Liver (tissue), 3 donors: ENCODE measurements at regions not wholly inside any gene's neighbourhood (a gene's known extent, or its start where the extent isn't known, plus 50 kb on each side); places are given as distances from the start of the nearest gene placed in this dataset.

Experiments
- NR2F2 ChIP-seq: IDR thresholded peaks from 2 replicates; pipeline ENCODE4 v1.6.1; 2016; ENCODE audit warnings: antibody characterized with exemption
- TF ChIP-seq, protein P1 (sequence below): fragments of 150-350 bp; IDR thresholded peaks from 2 replicates; pipeline ENCODE4 v1.5.1; 2017; ENCODE audit warnings: improper control_type of control experiment, low read depth, low read length; ENCODE audit not compliant: missing input control
- TF ChIP-seq, protein P2 (sequence below): IDR thresholded peaks from 2 replicates; pipeline ENCODE4 v1.6.1; 2016; ENCODE audit warnings: antibody characterized with exemption
- donor health status: healthy.
- donor health status: healthy.

GRCh38 chr16:85498607-85499006, 114.5 kb upstream of the GSE1 start:
- TF ChIP-seq, protein P1, sequence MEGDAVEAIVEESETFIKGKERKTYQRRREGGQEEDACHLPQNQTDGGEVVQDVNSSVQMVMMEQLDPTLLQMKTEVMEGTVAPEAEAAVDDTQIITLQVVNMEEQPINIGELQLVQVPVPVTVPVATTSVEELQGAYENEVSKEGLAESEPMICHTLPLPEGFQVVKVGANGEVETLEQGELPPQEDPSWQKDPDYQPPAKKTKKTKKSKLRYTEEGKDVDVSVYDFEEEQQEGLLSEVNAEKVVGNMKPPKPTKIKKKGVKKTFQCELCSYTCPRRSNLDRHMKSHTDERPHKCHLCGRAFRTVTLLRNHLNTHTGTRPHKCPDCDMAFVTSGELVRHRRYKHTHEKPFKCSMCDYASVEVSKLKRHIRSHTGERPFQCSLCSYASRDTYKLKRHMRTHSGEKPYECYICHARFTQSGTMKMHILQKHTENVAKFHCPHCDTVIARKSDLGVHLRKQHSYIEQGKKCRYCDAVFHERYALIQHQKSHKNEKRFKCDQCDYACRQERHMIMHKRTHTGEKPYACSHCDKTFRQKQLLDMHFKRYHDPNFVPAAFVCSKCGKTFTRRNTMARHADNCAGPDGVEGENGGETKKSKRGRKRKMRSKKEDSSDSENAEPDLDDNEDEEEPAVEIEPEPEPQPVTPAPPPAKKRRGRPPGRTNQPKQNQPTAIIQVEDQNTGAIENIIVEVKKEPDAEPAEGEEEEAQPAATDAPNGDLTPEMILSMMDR, result no peak
- TF ChIP-seq, protein P2, sequence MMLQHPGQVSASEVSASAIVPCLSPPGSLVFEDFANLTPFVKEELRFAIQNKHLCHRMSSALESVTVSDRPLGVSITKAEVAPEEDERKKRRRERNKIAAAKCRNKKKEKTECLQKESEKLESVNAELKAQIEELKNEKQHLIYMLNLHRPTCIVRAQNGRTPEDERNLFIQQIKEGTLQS, result no peak
- no peak for TF ChIP-seq NR2F2
